Small intestine (tissue), 7 donors: ENCODE measurements at regions not wholly inside any gene's neighbourhood (a gene's known extent, or its start where the extent isn't known, plus 50 kb on each side); places are given as distances from the start of the nearest gene placed in this dataset.

ENCODE experiments used
- DNase-seq, 2 donors: peaks; one replicate each; pipeline versions ENCODE4 v3.0.0 to v3.0.0-alpha.2; 2013
- FAIRE-seq: peaks from 2 replicates; lab custom pipeline; 2012; peaks lifted over from hg19 to GRCh38; lab: Jason Lieb, UNC
- H3K27ac ChIP-seq, 3 donors: one replicate each; pipeline ENCODE4 v1.5.1; 2013; ENCODE audit warnings: low read length in 2 of 3, mild to moderate bottlenecking in 2 of 3, control low read depth in 1 of 3, inconsistent platforms in 1 of 3, low read depth in 1 of 3, moderate library complexity in 1 of 3
- H3K27me3 ChIP-seq, 3 donors: one replicate each; pipeline ENCODE4 v1.6.1; 2013; ENCODE audit warnings: low read length in 3 of 3, inconsistent platforms in 1 of 3; ENCODE audit not compliant: control insufficient read depth in 3 of 3, insufficient read depth in 3 of 3
- H3K36me3 ChIP-seq, 3 donors: one replicate each; pipeline ENCODE4 v1.6.1; 2013; ENCODE audit warnings: low read length in 3 of 3, inconsistent platforms in 1 of 3, low read depth in 1 of 3, mild to moderate bottlenecking in 1 of 3, moderate library complexity in 1 of 3; ENCODE audit not compliant: control insufficient read depth in 3 of 3, insufficient read depth in 2 of 3
- H3K4me1 ChIP-seq, 3 donors: one replicate each; pipeline ENCODE4 v1.6.1; 2013; ENCODE audit warnings: low read length in 2 of 3, inconsistent platforms in 1 of 3, low read depth in 1 of 3, mild to moderate bottlenecking in 1 of 3, moderate library complexity in 1 of 3; ENCODE audit not compliant: control insufficient read depth in 3 of 3, insufficient read depth in 2 of 3
- H3K4me3 ChIP-seq, 3 donors: one replicate each; pipeline ENCODE4 v1.5.1; 2013; ENCODE audit warnings: low read length in 3 of 3, control low read depth in 1 of 3, inconsistent platforms in 1 of 3, low read depth in 1 of 3, mild to moderate bottlenecking in 1 of 3, moderate library complexity in 1 of 3
- H3K9me3 ChIP-seq, 2 donors: one replicate each; pipeline ENCODE4 v1.6.1; 2013; ENCODE audit warnings: low read depth in 1 of 2, low read length in 1 of 2; ENCODE audit not compliant: control insufficient read depth in 2 of 2, insufficient read depth in 1 of 2
- WGBS, 3 donors: extraction: QIAGEN DNeasy Blood & Tissue Kit; methylation state at CpG; one replicate each; pipeline ENCODE4 v1.1.7; 2013; 5-methylcytosine and 5-hydroxymethylcytosine counted together
- donor health status: healthy with polysubstance abuse.
- donor health status: control.
- donor health status: control.
- donor health status: Bipolar disorder and iron deficiency.
- donor health status: healthy.

DNA sequence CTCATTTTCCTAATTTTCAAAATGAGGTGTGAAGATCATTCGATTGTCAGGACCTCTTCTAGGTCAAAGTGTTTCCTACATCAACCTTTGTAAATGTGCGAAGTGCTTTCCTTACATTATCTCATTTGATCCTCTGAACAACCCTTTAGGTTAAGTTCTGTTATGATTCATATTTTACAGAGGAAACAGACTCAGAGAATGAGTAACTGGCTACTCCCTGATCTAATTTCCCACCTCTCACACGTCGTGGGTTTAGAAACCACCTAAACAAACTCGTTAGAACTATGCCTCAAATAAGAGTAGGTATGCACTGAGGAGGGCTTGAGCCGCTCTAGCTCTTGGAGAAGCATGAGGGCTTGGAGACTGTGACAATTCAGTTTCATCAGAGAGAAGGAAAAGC lies 148.6 kb downstream of the CD47 start:
- 51 to 70% (median 63%) methylated on average over 6 of the region's 6 CpGs for WGBS, 3 donors
- Histone ChIP-seq H3K36me3 (no peaks in the 10 kb centered on the region), H3K4me3 (no peak overlapping the region), H3K4me1 (no peaks in the 10 kb centered on the region), H3K9me3 (no peaks in the 10 kb centered on the region), H3K27me3 (no peaks in the 10 kb centered on the region), H3K27ac (no peak overlapping the region)
- FAIRE-seq (no peak), DNase-seq (no peak)

DNA sequence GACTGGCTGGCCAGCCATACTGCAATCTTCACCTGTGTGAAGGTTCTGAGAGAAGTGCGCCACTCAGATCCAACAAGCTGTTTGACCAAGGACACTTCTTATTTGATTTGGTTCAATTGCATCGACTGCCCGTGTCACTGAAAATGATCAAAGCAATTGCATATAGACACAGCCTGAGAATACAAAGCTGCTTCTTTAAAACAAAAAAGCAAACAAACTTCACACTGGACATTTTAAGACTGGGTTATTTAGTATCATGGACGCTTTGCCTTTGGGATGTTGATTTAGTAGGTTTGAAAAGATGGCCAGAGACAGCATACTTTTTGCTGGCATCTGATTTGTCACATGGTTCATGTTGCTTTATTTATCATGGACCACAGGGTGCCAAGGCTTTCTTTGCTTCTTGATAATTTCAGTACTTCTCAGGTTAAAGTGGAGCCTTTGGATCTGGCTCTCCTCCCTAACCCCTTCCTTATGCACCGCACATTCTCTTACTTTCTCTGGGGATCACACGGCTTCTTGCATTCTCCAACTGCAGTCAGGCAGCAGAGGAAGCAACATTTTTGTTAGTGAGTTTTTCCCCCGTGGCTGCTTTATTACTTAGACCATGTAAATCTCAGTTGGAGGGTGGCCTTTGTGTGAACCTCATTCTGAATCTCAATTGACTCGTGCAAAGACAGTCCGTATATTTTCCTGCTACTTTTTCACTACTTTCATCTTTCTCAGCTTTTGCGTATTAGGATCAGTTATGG lies 151.0 kb downstream of the CD47 start:
- DNase-seq: no peak
- WGBS, 3 donors: 84 to 91% (median 85%) methylated on average over 10 of the region's 10 CpGs

DNA sequence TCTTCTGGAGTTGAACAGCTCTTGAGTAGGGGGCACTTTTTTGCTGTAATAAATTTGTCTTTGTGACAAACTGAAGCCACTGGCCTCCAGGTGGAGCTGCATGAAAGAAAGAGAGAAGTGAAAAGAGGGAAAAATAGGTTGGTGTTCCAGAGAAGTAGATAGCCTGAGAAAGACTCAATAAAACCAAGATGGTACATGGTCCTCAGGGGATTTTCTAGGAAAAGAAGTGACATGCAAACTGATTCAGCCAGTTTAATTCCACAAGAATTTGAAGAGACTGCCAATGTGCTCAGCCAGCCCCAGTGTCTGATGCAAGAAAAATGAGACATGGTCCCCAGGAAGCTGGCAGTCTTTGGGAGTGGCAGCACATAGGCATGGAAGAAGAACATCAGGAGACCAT lies 152.7 kb downstream of the CD47 start:
- H3K4me3 ChIP-seq: no peak overlapping the region
- no peaks in the 10 kb centered on the region for H3K4me1 ChIP-seq
- no peak overlapping the region for H3K27ac ChIP-seq
- H3K27me3 ChIP-seq: no peaks in the 10 kb centered on the region
- H3K9me3 ChIP-seq: no peaks in the 10 kb centered on the region
- DNase-seq (peak; percentile 25 to 52), FAIRE-seq (no peak)
- H3K36me3 ChIP-seq: no peaks in the 10 kb centered on the region

More for the DNA sequence above, 151.0 kb downstream of the CD47 start:
- Histone ChIP-seq H3K9me3 (no peaks in the 10 kb centered on the region), H3K27me3 (no peaks in the 10 kb centered on the region), H3K36me3 (no peaks in the 10 kb centered on the region), H3K4me3 (no peak overlapping the region), H3K27ac (no peak overlapping the region), H3K4me1 (no peaks in the 10 kb centered on the region)
- no peak for FAIRE-seq

DNA sequence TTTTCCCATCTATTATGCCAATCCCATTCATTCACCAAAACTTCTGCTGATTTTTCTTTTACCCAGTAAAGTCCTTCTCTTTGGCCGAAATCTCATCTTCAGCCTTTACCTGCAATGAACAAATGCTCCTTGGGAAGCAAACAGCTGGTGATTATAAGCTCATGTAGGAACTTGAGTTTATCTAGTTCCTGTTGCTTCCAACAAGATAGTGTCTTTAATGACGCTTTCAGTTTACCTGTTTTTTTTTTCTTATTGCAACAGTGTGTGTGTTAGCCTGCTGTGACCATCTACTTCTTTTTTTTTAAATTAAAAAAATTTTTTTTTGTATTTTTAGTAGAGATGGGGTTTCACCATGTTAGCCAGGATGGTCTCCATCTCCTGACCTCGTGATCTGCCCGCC lies 156.0 kb downstream of the CD47 start:
- DNase-seq (no peak), FAIRE-seq (no peak)
- Histone ChIP-seq H3K27me3 (no peaks in the 10 kb centered on the region), H3K9me3 (no peaks in the 10 kb centered on the region), H3K27ac (no peak overlapping the region), H3K4me3 (no peak overlapping the region), H3K4me1 (no peaks in the 10 kb centered on the region), H3K36me3 (no peaks in the 10 kb centered on the region)
- WGBS, 3 donors: 69 to 80% (median 77%) methylated on average over 4 of the region's 4 CpGs

DNA sequence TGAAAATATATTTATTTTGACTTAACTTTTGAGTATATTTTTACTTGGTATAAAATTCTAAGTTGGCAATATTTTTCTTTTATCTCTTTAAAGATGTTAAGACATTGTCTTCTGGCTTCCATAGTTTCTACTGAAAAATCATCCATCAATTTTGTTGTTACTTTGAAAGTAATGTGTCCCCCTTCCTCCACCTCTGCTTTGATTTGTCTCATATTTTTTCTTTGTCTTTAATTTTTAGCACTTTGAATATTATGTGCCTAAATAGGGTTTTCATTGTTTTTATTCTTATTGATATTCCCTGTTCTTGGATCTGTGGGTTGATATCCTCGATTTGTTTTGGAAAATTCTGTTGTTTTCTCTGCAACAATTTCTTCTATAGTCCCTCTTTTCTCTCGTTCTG lies 157.4 kb downstream of the CD47 start:
- DNase-seq (no peak), FAIRE-seq (no peak)
- Histone ChIP-seq H3K36me3 (no peaks in the 10 kb centered on the region), H3K4me3 (no peak overlapping the region), H3K27ac (no peak overlapping the region), H3K9me3 (no peaks in the 10 kb centered on the region), H3K4me1 (no peaks in the 10 kb centered on the region), H3K27me3 (peaks cover 0 to under 1% (median 0%) of the 10 kb centered on the region in 3 donors)
- WGBS, 3 donors: 84 to 88% (median 87%) methylated on average over 2 of the region's 2 CpGs

DNA sequence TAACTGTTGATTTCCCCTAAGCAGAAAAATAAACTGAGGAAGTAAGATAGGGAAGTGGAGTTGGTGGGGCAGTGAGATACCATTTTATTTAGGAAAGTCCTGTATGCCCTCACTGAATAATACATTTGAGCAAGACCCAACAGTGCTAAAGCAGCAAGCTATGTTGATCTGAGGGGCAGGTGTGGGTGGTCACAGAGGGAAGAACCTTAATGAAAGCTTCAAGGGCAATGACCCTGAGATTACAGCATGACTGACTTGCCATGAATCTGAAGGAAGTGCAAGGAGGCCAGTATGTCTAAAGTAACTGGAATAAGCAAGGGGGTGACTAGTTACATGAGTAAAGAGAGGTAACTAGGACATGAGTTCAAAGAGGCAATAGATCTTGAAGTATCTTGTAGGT lies 159.5 kb downstream of the CD47 start:
- no peak for DNase-seq
- Histone ChIP-seq H3K9me3 (no peaks in the 10 kb centered on the region), H3K36me3 (no peaks in the 10 kb centered on the region), H3K4me3 (no peak overlapping the region), H3K4me1 (peaks cover 0 to 4% (median 2%) of the 10 kb centered on the region in 3 donors), H3K27ac (no peak overlapping the region), H3K27me3 (peaks cover 0 to 9% (median 2%) of the 10 kb centered on the region in 3 donors)
- no peak for FAIRE-seq

DNA sequence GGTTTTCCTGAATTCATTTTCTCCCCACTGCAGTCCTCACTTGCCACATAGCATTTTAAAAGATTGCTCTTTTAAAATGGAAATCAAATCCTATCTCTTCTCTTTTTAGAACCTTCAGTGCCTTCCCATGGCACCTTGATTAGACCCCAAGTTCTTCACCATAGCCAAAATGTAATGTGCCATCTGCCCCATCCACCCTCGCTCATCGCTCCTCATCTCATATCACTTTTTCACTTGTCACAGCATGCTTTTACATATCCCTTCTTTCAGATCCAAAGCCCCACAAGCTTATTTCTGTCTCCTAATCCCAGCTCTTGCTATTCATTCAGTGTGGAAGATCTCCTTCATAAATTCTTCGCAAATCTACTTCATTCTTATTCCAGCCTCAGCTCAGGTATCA lies 161.7 kb downstream of the CD47 start:
- Histone ChIP-seq H3K4me3 (no peak overlapping the region), H3K9me3 (no peaks in the 10 kb centered on the region), H3K27ac (no peak overlapping the region), H3K36me3 (no peaks in the 10 kb centered on the region), H3K27me3 (peaks cover 0 to 9% (median 2%) of the 10 kb centered on the region in 3 donors), H3K4me1 (peaks cover 0 to 4% (median 2%) of the 10 kb centered on the region in 3 donors)
- FAIRE-seq (no peak), DNase-seq (no peak)
- 96 to 100% (median 97%) methylated on average over 3 of the region's 3 CpGs for WGBS, 3 donors

DNA sequence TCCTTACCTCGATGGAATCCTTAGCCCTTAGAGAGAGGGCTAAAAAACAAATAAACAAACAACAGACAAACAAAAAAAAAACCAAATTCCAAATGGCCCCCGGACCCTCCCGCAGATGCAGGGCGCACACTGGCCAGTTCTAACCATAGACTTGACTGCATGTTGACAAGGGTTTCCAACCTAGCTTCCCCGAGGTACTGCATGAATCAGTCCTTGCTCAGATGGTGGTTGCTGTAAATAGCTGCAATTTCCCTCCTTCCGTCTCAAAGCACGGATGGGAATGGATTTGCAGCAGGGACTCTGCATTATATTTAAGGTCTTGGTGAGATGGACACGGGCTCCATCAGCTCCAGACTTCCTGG lies 162.8 kb downstream of the CD47 start:
- no peaks in the 10 kb centered on the region for H3K36me3 ChIP-seq
- FAIRE-seq (no peak), DNase-seq (peak in 1 of 2 donors; percentile 12)
- peaks cover 0 to 4% (median 2%) of the 10 kb centered on the region in 3 donors for H3K4me1 ChIP-seq
- 6 to 11% (median 9%) methylated on average over 8 of the region's 8 CpGs for WGBS, 3 donors
- peaks cover 0 to 9% (median 2%) of the 10 kb centered on the region in 3 donors for H3K27me3 ChIP-seq
- H3K27ac ChIP-seq: no peak overlapping the region
- H3K4me3 ChIP-seq: peak overlapping the region in 2 of 3 donors; percentile 47 to 50
- no peaks in the 10 kb centered on the region for H3K9me3 ChIP-seq
